OCI-M1 (cell line): ENCODE measurements at regions not wholly inside any gene's neighbourhood (a gene's known extent, or its start where the extent isn't known, plus 50 kb on each side); places are given as distances from the start of the nearest gene placed in this dataset.
A peak's percentile ranks its signal among the peaks of the same experiment; 100 is the strongest.
"Not testable (repeated sequence)": the region's sequence is repeated elsewhere in the genome, so short reads cannot be mapped to it uniquely, and the experiment has no call there.

Experiments
- DNase-seq: peaks from one replicate; lab custom pipeline; 2025; lab: John Stamatoyannopoulos, UW

GRCh38 chr21:27067226-27067625, 100.3 kb upstream of the ADAMTS5 start:
- no peak for DNase-seq

- DNase-seq: no peak
These were observed 95.6 kb upstream of the ADAMTS5 start for GRCh38 chr21:27062443-27062842.

GRCh38 chr21:27061770-27062169, 94.9 kb upstream of the ADAMTS5 start:
- DNase-seq: no peak

- DNase-seq: no peak
These were observed 93.3 kb upstream of the ADAMTS5 start for GRCh38 chr21:27060190-27060589.

- no peak for DNase-seq
These were observed 92.1 kb upstream of the ADAMTS5 start for GRCh38 chr21:27058673-27059605.

GRCh38 chr21:27057997-27058396, 91.1 kb upstream of the ADAMTS5 start:
- DNase-seq: no peak

GRCh38 chr21:27047658-27048314, 80.9 kb upstream of the ADAMTS5 start:
- peak; percentile 3 for DNase-seq

- no peak for DNase-seq
These were observed 80.4 kb upstream of the ADAMTS5 start for GRCh38 chr21:27047283-27047657.

GRCh38 chr21:27045281-27045985, 78.5 kb upstream of the ADAMTS5 start:
- no peak for DNase-seq

- no peak for DNase-seq
These were observed 76.5 kb upstream of the ADAMTS5 start for GRCh38 chr21:27043377-27043776.

GRCh38 chr21:27040738-27041469, 74.0 kb upstream of the ADAMTS5 start:
- DNase-seq: peak; percentile 21

GRCh38 chr21:27036736-27037301, 69.9 kb upstream of the ADAMTS5 start:
- no peak for DNase-seq

GRCh38 chr21:27035791-27036190, 68.9 kb upstream of the ADAMTS5 start:
- DNase-seq: no peak

- DNase-seq: no peak
These were observed 67.9 kb upstream of the ADAMTS5 start for GRCh38 chr21:27034796-27035195.

GRCh38 chr21:27033471-27033870, 66.6 kb upstream of the ADAMTS5 start:
- no peak for DNase-seq

GRCh38 chr21:27026501-27026900, 59.6 kb upstream of the ADAMTS5 start:
- DNase-seq: no peak

- DNase-seq: not testable (repeated sequence)
These were observed 58.8 kb upstream of the ADAMTS5 start for GRCh38 chr21:27025708-27026107.

- DNase-seq: no peak
These were observed 58.1 kb upstream of the ADAMTS5 start for GRCh38 chr21:27024971-27025370.

GRCh38 chr21:27024301-27024700, 57.4 kb upstream of the ADAMTS5 start:
- DNase-seq: no peak

GRCh38 chr21:27023186-27023585, 56.3 kb upstream of the ADAMTS5 start:
- no peak for DNase-seq

- no peak for DNase-seq
These were observed 54.9 kb upstream of the ADAMTS5 start for GRCh38 chr21:27021801-27022200.

GRCh38 chr21:27021046-27021445, 54.2 kb upstream of the ADAMTS5 start:
- DNase-seq: no peak
